HFFc6 (cell line): ENCODE measurements at regions not wholly inside any gene's neighbourhood (a gene's known extent, or its start where the extent isn't known, plus 50 kb on each side); places are given as distances from the start of the nearest gene placed in this dataset.

Experiments used
- DNase-seq: peaks from one replicate; pipeline ENCODE4 v3.0.0-alpha.2; 2018
- H3K27ac Mint-ChIP-seq: 2 replicates; pipeline ENCODE4 v1.8.0; 2020; ENCODE audit warnings: mild to moderate bottlenecking, mixed read lengths
- H3K27me3 Mint-ChIP-seq: 2 replicates; pipeline ENCODE4 v1.8.0; 2021; ENCODE audit warnings: mild to moderate bottlenecking, moderate library complexity, mixed read lengths; ENCODE audit not compliant: insufficient read depth
- H3K36me3 Mint-ChIP-seq: 2 replicates; pipeline ENCODE4 v1.8.0; 2021; ENCODE audit warnings: low read depth, mixed read lengths
- H3K4me1 Mint-ChIP-seq: 2 replicates; pipeline ENCODE4 v1.8.0; 2020; ENCODE audit warnings: low read depth, mixed read lengths
- H3K4me3 Mint-ChIP-seq: 2 replicates; pipeline ENCODE4 v1.8.0; 2020; ENCODE audit warnings: mild to moderate bottlenecking, moderate library complexity, mixed read lengths
- H3K9me3 Mint-ChIP-seq: 2 replicates; pipeline ENCODE4 v1.8.0; 2020; ENCODE audit warnings: mild to moderate bottlenecking, mixed read lengths
- TF ChIP-seq, protein P1 (sequence below): fragments of 200-600 bp; sonication (generic); IDR thresholded peaks from 2 replicates; pipeline ENCODE4 v1.5.0; 2021; ENCODE audit warnings: antibody characterized with exemption, mild to moderate bottlenecking

DNA sequence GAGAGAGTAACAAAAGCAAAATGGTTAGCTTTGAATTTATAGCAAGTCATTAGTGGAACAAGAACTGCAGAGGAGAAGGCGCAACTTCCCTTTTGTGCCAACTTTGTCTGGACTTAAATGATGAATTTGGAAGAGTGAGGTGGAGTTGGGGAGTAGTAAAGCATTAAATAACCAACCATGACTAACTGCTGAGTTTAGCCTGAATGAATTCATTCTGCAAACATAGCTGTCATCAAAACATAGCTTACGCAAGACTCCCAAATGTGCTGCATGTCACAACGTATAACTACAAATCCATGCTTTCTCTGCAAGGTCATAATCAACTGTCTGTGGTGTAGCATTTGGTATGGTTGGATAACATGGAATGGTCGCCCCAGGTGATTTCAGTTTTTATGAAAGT is 75.9 kb upstream of the RPL34 start:
- TF ChIP-seq, protein P1, sequence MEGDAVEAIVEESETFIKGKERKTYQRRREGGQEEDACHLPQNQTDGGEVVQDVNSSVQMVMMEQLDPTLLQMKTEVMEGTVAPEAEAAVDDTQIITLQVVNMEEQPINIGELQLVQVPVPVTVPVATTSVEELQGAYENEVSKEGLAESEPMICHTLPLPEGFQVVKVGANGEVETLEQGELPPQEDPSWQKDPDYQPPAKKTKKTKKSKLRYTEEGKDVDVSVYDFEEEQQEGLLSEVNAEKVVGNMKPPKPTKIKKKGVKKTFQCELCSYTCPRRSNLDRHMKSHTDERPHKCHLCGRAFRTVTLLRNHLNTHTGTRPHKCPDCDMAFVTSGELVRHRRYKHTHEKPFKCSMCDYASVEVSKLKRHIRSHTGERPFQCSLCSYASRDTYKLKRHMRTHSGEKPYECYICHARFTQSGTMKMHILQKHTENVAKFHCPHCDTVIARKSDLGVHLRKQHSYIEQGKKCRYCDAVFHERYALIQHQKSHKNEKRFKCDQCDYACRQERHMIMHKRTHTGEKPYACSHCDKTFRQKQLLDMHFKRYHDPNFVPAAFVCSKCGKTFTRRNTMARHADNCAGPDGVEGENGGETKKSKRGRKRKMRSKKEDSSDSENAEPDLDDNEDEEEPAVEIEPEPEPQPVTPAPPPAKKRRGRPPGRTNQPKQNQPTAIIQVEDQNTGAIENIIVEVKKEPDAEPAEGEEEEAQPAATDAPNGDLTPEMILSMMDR, result no peak

DNA sequence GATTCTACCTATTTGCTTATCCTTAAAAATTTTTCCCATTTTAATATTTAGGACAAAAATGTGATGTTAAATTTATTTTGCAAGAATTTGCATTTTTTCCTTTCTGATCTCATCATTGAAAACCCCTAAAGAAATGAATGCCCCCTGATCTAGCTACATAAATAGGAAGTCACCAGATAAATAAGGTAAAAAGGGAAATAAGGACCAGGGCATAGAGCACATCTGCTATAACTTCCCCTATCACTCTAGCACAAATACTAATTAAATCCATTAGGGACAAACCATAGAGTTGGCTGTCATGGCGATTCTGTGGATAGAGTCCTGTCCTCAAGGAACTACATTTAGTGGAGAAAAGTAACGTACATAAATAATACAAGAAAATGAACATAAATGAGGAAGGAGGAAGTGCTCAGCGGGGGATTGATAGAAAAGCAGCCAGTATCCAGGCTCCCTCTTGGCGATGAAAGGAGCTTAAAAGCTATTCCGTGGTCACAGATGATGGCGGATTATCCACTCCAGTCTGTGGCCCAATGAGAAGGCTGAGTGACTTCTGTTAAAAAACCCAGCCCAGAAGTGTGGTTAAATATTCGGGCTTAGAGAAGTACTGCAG is 76.9 kb upstream of the RPL34 start:
- H3K27me3 Mint-ChIP-seq, result peaks cover 4% of the 10 kb centered on the region
- H3K9me3 Mint-ChIP-seq, result peaks cover 13% of the 10 kb centered on the region; the same call in 1 of the 2 replicates

More for the DNA sequence above, 75.9 kb upstream of the RPL34 start:
- H3K36me3 Mint-ChIP-seq, result no peaks in the 10 kb centered on the region
- peaks cover 13% of the 10 kb centered on the region; the same call in 1 of the 2 replicates for H3K9me3 Mint-ChIP-seq
- H3K4me3 Mint-ChIP-seq, result no peak overlapping the region
- DNase-seq, result peak; percentile 1
- H3K27ac Mint-ChIP-seq, result no peak overlapping the region
- peaks cover 4% of the 10 kb centered on the region for H3K27me3 Mint-ChIP-seq
- H3K4me1 Mint-ChIP-seq, result no peaks in the 10 kb centered on the region

DNA sequence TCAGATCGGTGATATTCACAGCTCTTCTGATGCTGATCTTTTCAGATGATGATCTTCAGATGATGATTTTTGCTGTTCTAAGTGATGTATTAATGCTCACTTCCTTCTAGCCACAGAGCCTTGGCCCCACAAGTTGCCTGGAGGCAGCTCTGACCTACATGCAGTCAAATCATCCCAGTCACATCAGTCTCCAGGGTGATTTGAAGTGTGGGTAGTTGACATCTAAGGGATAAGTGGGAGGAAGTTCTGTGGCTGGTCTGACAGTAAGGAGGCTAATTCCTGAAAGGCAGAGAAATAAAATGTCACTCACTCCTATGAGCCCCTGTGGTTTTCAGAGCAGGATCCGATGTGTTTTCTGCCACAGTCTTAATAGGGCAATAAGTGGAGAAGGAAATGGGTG is 79.8 kb upstream of the RPL34 start:
- no peak for DNase-seq
- Mint-ChIP-seq H3K4me3 (no peak overlapping the region), H3K27me3 (peaks cover 9% of the 10 kb centered on the region), H3K27ac (no peak overlapping the region), H3K4me1 (no peaks in the 10 kb centered on the region), H3K9me3 (0 out of 2 replicates have a peak, but pooled peaks cover 4% of the 10 kb centered on the region), H3K36me3 (no peaks in the 10 kb centered on the region)
- TF ChIP-seq, protein P1, result no peak

More for the DNA sequence above, 76.9 kb upstream of the RPL34 start:
- Mint-ChIP-seq H3K36me3 (no peaks in the 10 kb centered on the region), H3K4me1 (no peaks in the 10 kb centered on the region), H3K27ac (no peak overlapping the region; the same call in 1 of the 2 replicates), H3K4me3 (no peak overlapping the region)
- TF ChIP-seq, protein P1, result no peak
- DNase-seq, result no peak

DNA sequence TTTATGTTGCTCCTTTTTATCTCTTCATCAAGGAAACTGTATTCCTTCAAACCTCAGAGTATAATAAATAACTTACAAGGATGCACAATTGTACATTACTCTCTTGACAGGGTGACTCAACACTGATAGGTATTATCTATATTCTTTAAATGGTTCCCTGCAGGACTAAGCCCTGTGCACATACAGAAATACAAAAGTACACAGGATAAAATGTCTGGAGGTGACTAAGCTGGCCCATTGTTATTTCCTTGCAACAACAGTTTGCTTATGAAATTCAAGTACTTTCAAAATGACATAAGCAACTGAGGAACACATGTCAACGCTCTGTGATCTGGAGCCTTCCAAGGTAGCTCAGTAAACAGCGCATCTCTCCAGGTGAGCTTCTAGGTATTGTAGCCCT is 83.8 kb upstream of the RPL34 start:
- no peaks in the 10 kb centered on the region for H3K4me1 Mint-ChIP-seq
- TF ChIP-seq, protein P1, result no peak
- H3K4me3 Mint-ChIP-seq, result no peak overlapping the region
- H3K36me3 Mint-ChIP-seq, result no peaks in the 10 kb centered on the region
- H3K9me3 Mint-ChIP-seq, result 0 out of 2 replicates have a peak, but pooled peaks cover under 1% of the 10 kb centered on the region
- H3K27ac Mint-ChIP-seq, result no peak overlapping the region
- no peak for DNase-seq
- H3K27me3 Mint-ChIP-seq, result peaks cover 9% of the 10 kb centered on the region

DNA sequence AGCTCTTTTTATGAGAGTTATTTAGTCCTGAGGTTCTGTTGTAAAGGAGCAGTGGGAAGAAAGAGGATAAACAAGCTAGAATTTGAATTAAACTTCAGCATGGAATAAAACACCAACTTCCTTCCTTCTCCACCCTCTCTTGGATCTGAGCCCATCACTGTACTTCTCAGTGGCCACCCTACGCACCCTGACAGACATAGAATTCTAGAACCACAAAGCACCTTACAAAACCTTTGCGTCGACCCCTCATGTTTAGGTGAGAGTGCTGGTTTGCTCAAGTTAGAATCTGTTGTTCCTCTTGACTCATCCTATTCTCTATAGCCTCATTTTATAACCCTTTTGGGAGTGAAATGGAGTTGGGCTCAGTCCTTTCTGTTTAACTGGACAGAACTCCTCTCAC is 84.6 kb upstream of the RPL34 start:
- H3K9me3 Mint-ChIP-seq, result no peaks in the 10 kb centered on the region
- TF ChIP-seq, protein P1, result no peak
- H3K27ac Mint-ChIP-seq, result no peak overlapping the region
- H3K4me3 Mint-ChIP-seq, result no peak overlapping the region
- no peaks in the 10 kb centered on the region for H3K36me3 Mint-ChIP-seq
- no peaks in the 10 kb centered on the region for H3K4me1 Mint-ChIP-seq
- H3K27me3 Mint-ChIP-seq, result peaks cover 10% of the 10 kb centered on the region
- no peak for DNase-seq
